Left lung (tissue), 4 donors: ENCODE measurements at regions not wholly inside any gene's neighbourhood (a gene's known extent, or its start where the extent isn't known, plus 50 kb on each side); places are given as distances from the start of the nearest gene placed in this dataset.
"Not testable (repeated sequence)": the region's sequence is repeated elsewhere in the genome, so short reads cannot be mapped to it uniquely, and the experiment has no call there.

Experiments used
- ATAC-seq: fragments of 200-7000 bp; cut with Tn5 transposase; one replicate; pipeline ENCODE4 v1.9.1; 2020; ENCODE audit warnings: moderate library complexity
- DNase-seq, 4 donors: peaks; one replicate each; pipeline ENCODE4 v3.0.0-alpha.2; 2013 to 2020
- H3K27ac ChIP-seq, 2 donors: fragments of 200-600 bp; sonication (generic) in 1 of 2; one replicate each; pipeline versions ENCODE4 v1.5.0 to v1.8.0; 2020 to 2021
- H3K27me3 ChIP-seq, 2 donors: fragments of 200-600 bp; sonication (generic) in 1 of 2; one replicate each; pipeline versions ENCODE4 v1.5.0 to v1.8.0; 2020 to 2021
- H3K36me3 ChIP-seq, 2 donors: fragments of 200-600 bp; sonication (generic) in 1 of 2; one replicate each; pipeline versions ENCODE4 v1.5.0 to v1.8.0; 2020 to 2021
- H3K4me1 ChIP-seq, 2 donors: fragments of 200-600 bp; one replicate each; pipeline ENCODE4 v1.8.0; 2021
- H3K4me3 ChIP-seq, 2 donors: fragments of 200-600 bp; sonication (generic) in 1 of 2; one replicate each; pipeline versions ENCODE4 v1.5.0 to v1.8.0; 2020 to 2021; ENCODE audit warnings: mild to moderate bottlenecking in 1 of 2
- H3K9me3 ChIP-seq, 2 donors: fragments of 200-600 bp; sonication (generic) in 1 of 2; one replicate each; pipeline versions ENCODE4 v1.5.0 to v1.8.0; 2020 to 2021
- intact Hi-C, 2 donors: fragments of 100-400 bp; cut with DNase I; formaldehyde crosslinking; loops; one replicate each; pipeline versions ENCODE4 v1.11.2 to v1.14.2; 2022
- TF ChIP-seq, protein P1 (sequence below), 2 donors: fragments of 200-600 bp; sonication (generic) in 1 of 2; IDR thresholded peaks; one replicate each; pipeline versions ENCODE4 v1.5.0 to v1.8.0; 2021; ENCODE audit warnings: antibody characterized with exemption in 2 of 2
- donor health status: DM: no; HTN: yes; CAD: no.
- donor health status: DM: no; HTN: no; CAD: no.

GRCh38 chr16:26985100-26986065 is 81.3 kb upstream of the C16orf82 start:
- H3K9me3 ChIP-seq: no peaks in the 10 kb centered on the region
- TF ChIP-seq, protein P1, sequence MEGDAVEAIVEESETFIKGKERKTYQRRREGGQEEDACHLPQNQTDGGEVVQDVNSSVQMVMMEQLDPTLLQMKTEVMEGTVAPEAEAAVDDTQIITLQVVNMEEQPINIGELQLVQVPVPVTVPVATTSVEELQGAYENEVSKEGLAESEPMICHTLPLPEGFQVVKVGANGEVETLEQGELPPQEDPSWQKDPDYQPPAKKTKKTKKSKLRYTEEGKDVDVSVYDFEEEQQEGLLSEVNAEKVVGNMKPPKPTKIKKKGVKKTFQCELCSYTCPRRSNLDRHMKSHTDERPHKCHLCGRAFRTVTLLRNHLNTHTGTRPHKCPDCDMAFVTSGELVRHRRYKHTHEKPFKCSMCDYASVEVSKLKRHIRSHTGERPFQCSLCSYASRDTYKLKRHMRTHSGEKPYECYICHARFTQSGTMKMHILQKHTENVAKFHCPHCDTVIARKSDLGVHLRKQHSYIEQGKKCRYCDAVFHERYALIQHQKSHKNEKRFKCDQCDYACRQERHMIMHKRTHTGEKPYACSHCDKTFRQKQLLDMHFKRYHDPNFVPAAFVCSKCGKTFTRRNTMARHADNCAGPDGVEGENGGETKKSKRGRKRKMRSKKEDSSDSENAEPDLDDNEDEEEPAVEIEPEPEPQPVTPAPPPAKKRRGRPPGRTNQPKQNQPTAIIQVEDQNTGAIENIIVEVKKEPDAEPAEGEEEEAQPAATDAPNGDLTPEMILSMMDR (IDR thresholded peaks at IDR 0.05): no peak
- no peak for ATAC-seq
- H3K4me1 ChIP-seq: no peaks in the 10 kb centered on the region
- H3K27me3 ChIP-seq: no peaks in the 10 kb centered on the region
- H3K4me3 ChIP-seq: no peak overlapping the region
- no peak for DNase-seq
- no peaks in the 10 kb centered on the region for H3K36me3 ChIP-seq
- H3K27ac ChIP-seq: no peak overlapping the region
- intact Hi-C loops: no loop called here

GRCh38 chr16:26987597-26988010 is 79.1 kb upstream of the C16orf82 start:
- Histone ChIP-seq H3K36me3 (no peaks in the 10 kb centered on the region), H3K27ac (no peak overlapping the region), H3K27me3 (no peaks in the 10 kb centered on the region), H3K9me3 (no peaks in the 10 kb centered on the region), H3K4me1 (no peaks in the 10 kb centered on the region), H3K4me3 (no peak overlapping the region)
- intact Hi-C loops: no loop called here
- no peak for DNase-seq
- peak; percentile 30 for ATAC-seq
- TF ChIP-seq, protein P1 (IDR thresholded peaks at IDR 0.05): no peak

DNA sequence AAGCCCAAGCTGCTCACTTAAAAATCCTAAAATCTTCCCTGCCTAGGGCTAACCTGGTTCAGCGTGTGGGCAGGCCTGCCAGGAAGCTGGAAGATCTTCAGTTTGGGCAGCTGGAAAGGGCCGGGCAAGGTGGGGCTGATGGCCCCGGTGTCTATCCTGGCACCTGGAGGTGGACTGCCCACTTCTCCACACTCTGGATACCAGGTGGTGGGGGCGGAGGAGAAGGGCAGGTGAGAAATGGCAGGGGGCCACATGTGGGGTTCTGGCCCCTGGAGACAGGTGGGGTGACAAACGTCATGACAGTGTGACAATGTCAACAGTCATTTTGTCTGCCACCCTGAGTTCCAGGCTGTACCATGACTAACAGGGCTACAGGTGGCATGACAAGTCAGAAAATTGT is 78.5 kb upstream of the C16orf82 start:
- H3K4me1 ChIP-seq: no peaks in the 10 kb centered on the region
- H3K27ac ChIP-seq: no peak overlapping the region
- TF ChIP-seq, protein P1 (IDR thresholded peaks at IDR 0.05): no peak
- peaks cover 0 to 5% of the 10 kb centered on the region in 2 donors for H3K27me3 ChIP-seq
- intact Hi-C loops: no loop called here
- ATAC-seq (no peak), DNase-seq (no peak)
- no peaks in the 10 kb centered on the region for H3K36me3 ChIP-seq
- H3K4me3 ChIP-seq: no peak overlapping the region
- H3K9me3 ChIP-seq: no peaks in the 10 kb centered on the region

DNA sequence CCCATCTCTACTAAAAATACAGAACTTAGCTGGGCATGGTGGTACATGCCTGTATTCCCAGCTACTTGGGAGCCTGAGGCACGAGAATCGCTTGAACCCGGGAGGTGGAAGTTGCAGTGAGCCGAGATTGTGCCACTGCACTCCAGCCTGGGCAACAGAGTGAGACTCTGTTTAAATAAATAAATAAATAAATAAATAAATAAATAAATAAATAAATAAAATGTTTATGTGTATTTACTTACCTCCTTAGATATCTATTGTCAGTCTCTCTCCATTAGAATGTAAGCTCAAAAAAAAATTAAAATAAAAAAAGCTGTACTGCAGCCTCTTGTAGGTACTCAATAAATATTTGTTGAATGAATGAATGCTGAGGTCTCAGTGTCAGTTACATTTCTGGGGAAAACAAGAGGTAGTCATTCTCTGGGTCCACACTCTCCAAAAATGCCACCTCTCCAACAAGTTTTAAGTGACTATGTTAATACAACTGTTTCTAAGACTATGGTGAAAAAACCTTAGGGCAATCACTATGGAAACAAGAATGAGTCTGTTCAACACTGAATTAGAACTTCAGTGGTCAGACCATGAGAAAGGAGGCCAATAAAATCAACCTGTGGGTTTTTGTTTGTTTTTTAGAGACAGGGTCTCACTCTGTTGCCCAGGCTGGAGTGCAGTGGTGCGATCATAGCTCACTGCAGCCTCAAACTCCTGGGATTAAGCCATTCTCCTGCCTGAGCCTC is 76.2 kb upstream of the C16orf82 start:
- DNase-seq, H3K27ac ChIP-seq, H3K4me1 ChIP-seq, H3K36me3 ChIP-seq, intact Hi-C loops, H3K4me3 ChIP-seq, ATAC-seq, H3K9me3 ChIP-seq: not testable (repeated sequence)
- H3K27me3 ChIP-seq: peaks cover 0 to 13% of the 10 kb centered on the region in 2 donors

- Histone ChIP-seq H3K27ac (no peak overlapping the region), H3K36me3 (no peaks in the 10 kb centered on the region), H3K27me3 (peaks cover 0 to 16% of the 10 kb centered on the region in 2 donors), H3K9me3 (no peaks in the 10 kb centered on the region), H3K4me1 (no peaks in the 10 kb centered on the region), H3K4me3 (no peak overlapping the region)
- ATAC-seq (no peak), DNase-seq (no peak)
- TF ChIP-seq, protein P1 (IDR thresholded peaks at IDR 0.05): no peak
- intact Hi-C loops: no loop called here
Observed at GRCh38 chr16:26992666-26993349, 73.9 kb upstream of the C16orf82 start.
